Gastroesophageal sphincter (tissue), 3 donors: ENCODE measurements at regions not wholly inside any gene's neighbourhood (a gene's known extent, or its start where the extent isn't known, plus 50 kb on each side); places are given as distances from the start of the nearest gene placed in this dataset.

Experiments used
- CTCF ChIP-seq, 4 experiments: fragments of 200-600 bp in 2 of 4; fragments of 450-650 bp in 2 of 4; sonication (generic) in 1 of 4; IDR thresholded peaks; one replicate each; pipeline ENCODE4 v1.5.1; 2017 to 2019; ENCODE audit warnings: antibody characterized with exemption in 4 of 4, mild to moderate bottlenecking in 2 of 4, moderate library complexity in 2 of 4
- EP300 ChIP-seq: sonication (generic); formaldehyde crosslinking; IDR thresholded peaks from one replicate; pipeline ENCODE4 v1.6.1; 2017; ENCODE audit warnings: antibody characterized with exemption, mild to moderate bottlenecking
- POLR2A ChIP-seq, 2 donors: fragments of 450-650 bp; IDR thresholded peaks; one replicate each; pipeline ENCODE4 v1.6.1; 2017; ENCODE audit warnings: antibody characterized with exemption in 2 of 2, mild to moderate bottlenecking in 2 of 2, moderate library complexity in 1 of 2
- POLR2AphosphoS5 ChIP-seq: sonication (generic); formaldehyde crosslinking; IDR thresholded peaks from one replicate; pipeline ENCODE4 v1.6.1; 2017; ENCODE audit warnings: antibody characterized with exemption

GRCh38 chr14:65299826-65300225 is 112.7 kb upstream of the FUT8 start:
- no peak for TF ChIP-seq CTCF (IDR thresholded peaks at IDR 0.05)
- TF ChIP-seq POLR2AphosphoS5: no peak
- TF ChIP-seq POLR2A (IDR thresholded peaks at IDR 0.05): no peak
- no peak for TF ChIP-seq EP300
